Calu3 (cell line): ENCODE measurements at regions not wholly inside any gene's neighbourhood (a gene's known extent, or its start where the extent isn't known, plus 50 kb on each side); places are given as distances from the start of the nearest gene placed in this dataset.
"Not testable (repeated sequence)": the region's sequence is repeated elsewhere in the genome, so short reads cannot be mapped to it uniquely, and the experiment has no call there.

ENCODE experiments used
- BruUV-seq: library from RNA; stranded (reverse); fragments of 400-500 nt; replicated peaks from 2 replicates; lab custom pipeline; 2021; lab: Mats Ljungman, UMichigan
- CTCF ChIA-PET: fragments of 300-600 bp; sonication (Branson Sonifier 250); formaldehyde crosslinking; loops from one replicate; lab custom pipeline; 2022; ENCODE audit warnings: antibody characterized with exemption; lab: Charles Lee
- DNase-seq: peaks from one replicate; pipeline ENCODE4 v3.0.0; 2022
- H3K27ac Mint-ChIP-seq: one replicate; pipeline ENCODE4 v1.8.0; 2022; ENCODE audit warnings: mixed read lengths; ENCODE audit not compliant: unreplicated experiment
- H3K27me3 Mint-ChIP-seq: one replicate; pipeline ENCODE4 v1.8.0; 2022; ENCODE audit warnings: mixed read lengths; ENCODE audit not compliant: unreplicated experiment
- H3K36me3 Mint-ChIP-seq: one replicate; pipeline ENCODE4 v1.8.0; 2022; ENCODE audit warnings: mild to moderate bottlenecking, moderate library complexity, mixed read lengths; ENCODE audit not compliant: insufficient read depth, unreplicated experiment
- H3K4me1 Mint-ChIP-seq: one replicate; pipeline ENCODE4 v1.8.0; 2022; ENCODE audit warnings: mild to moderate bottlenecking, low read depth, mixed read lengths; ENCODE audit not compliant: unreplicated experiment
- H3K4me3 Mint-ChIP-seq: one replicate; pipeline ENCODE4 v1.8.0; 2022; ENCODE audit warnings: mild to moderate bottlenecking, low read depth, moderate library complexity, mixed read lengths; ENCODE audit not compliant: unreplicated experiment
- H3K9me3 Mint-ChIP-seq: one replicate; pipeline ENCODE4 v1.8.0; 2022; ENCODE audit warnings: low read depth, mixed read lengths; ENCODE audit not compliant: unreplicated experiment
- CTCF ChIP-seq: fragments of 200-600 bp; IDR thresholded peaks from one replicate; pipeline ENCODE4 v1.8.0; 2022; ENCODE audit warnings: antibody characterized with exemption; ENCODE audit not compliant: unreplicated experiment
- intact Hi-C: fragments of 100-400 bp; cut with micrococcal nuclease; formaldehyde crosslinking; loops from one replicate; pipeline ENCODE4 v1.10.0; 2022; ENCODE audit not compliant: unreplicated experiment

GRCh38 chr3:26281284-26281985 lies 341.1 kb upstream of the LRRC3B start:
- Mint-ChIP-seq H3K27me3 (no peaks in the 10 kb centered on the region), H3K4me1 (no peaks in the 10 kb centered on the region), H3K9me3 (peaks cover 15% of the 10 kb centered on the region), H3K27ac (no peak overlapping the region), H3K4me3 (no peak overlapping the region), H3K36me3 (no peaks in the 10 kb centered on the region)
- CTCF ChIA-PET, result no interaction called here
- no peak for TF ChIP-seq CTCF
- intact Hi-C loops, result no loop called here
- DNase-seq, result no peak
- no TSS peak for BruUV-seq

- DNase-seq, H3K4me3 Mint-ChIP-seq, H3K36me3 Mint-ChIP-seq, intact Hi-C loops, H3K27ac Mint-ChIP-seq, H3K27me3 Mint-ChIP-seq, H3K4me1 Mint-ChIP-seq, BruUV-seq, CTCF ChIA-PET: not testable (repeated sequence)
- H3K9me3 Mint-ChIP-seq, result peaks cover 22% of the 10 kb centered on the region
Observed at GRCh38 chr3:26284503-26284902, 338.1 kb upstream of the LRRC3B start.

GRCh38 chr3:26291840-26292239 lies 330.7 kb upstream of the LRRC3B start:
- H3K4me3 Mint-ChIP-seq, result no peak overlapping the region
- no peak overlapping the region for H3K27ac Mint-ChIP-seq
- peaks cover 14% of the 10 kb centered on the region for H3K9me3 Mint-ChIP-seq
- H3K4me1 Mint-ChIP-seq, result no peaks in the 10 kb centered on the region
- no peak for DNase-seq
- intact Hi-C loops, result no loop called here
- no peaks in the 10 kb centered on the region for H3K27me3 Mint-ChIP-seq
- no TSS peak for BruUV-seq
- CTCF ChIA-PET, result no interaction called here
- TF ChIP-seq CTCF, result no peak
- H3K36me3 Mint-ChIP-seq, result no peaks in the 10 kb centered on the region

- Mint-ChIP-seq H3K27ac (no peak overlapping the region), H3K27me3 (no peaks in the 10 kb centered on the region), H3K4me3 (no peak overlapping the region), H3K36me3 (no peaks in the 10 kb centered on the region), H3K9me3 (peaks cover 12% of the 10 kb centered on the region), H3K4me1 (no peaks in the 10 kb centered on the region)
- BruUV-seq, result no TSS peak
- intact Hi-C loops, result no loop called here
- no peak for DNase-seq
- TF ChIP-seq CTCF, result no peak
- CTCF ChIA-PET, result no interaction called here
Observed at GRCh38 chr3:26292780-26293179, 329.8 kb upstream of the LRRC3B start.

- no peak overlapping the region for H3K27ac Mint-ChIP-seq
- CTCF ChIA-PET, result no interaction called here
- H3K4me1 Mint-ChIP-seq, result no peaks in the 10 kb centered on the region
- no peak for DNase-seq
- TF ChIP-seq CTCF, result no peak
- H3K27me3 Mint-ChIP-seq, result no peaks in the 10 kb centered on the region
- no peaks in the 10 kb centered on the region for H3K36me3 Mint-ChIP-seq
- H3K9me3 Mint-ChIP-seq, result peaks cover 14% of the 10 kb centered on the region
- intact Hi-C loops, result no loop called here
- H3K4me3 Mint-ChIP-seq, result no peak overlapping the region
- no TSS peak for BruUV-seq
Observed at GRCh38 chr3:26293329-26293844, 329.2 kb upstream of the LRRC3B start.
